ENCODE measurements at regions not wholly inside any gene's neighbourhood (a gene's known extent, or its start where the extent isn't known, plus 50 kb on each side); places are given as distances from the start of the nearest gene placed in this dataset.

- TF ChIP-seq POLR2A (IDR thresholded peaks at IDR 0.05; ENCODE audit: low read length): no peak
- TF ChIP-seq GATA1 (IDR thresholded peaks at IDR 0.05; ENCODE audit: low read depth, low read length): no peak
Observed at GRCh38 chr20:43363506-43363905, 94.2 kb upstream of the SRSF6 start.

Measured in erythroblast (primary cell).